ENCODE measurements at regions not wholly inside any gene's neighbourhood (a gene's known extent, or its start where the extent isn't known, plus 50 kb on each side); places are given as distances from the start of the nearest gene placed in this dataset.

- TF ChIP-seq, protein P1, sequence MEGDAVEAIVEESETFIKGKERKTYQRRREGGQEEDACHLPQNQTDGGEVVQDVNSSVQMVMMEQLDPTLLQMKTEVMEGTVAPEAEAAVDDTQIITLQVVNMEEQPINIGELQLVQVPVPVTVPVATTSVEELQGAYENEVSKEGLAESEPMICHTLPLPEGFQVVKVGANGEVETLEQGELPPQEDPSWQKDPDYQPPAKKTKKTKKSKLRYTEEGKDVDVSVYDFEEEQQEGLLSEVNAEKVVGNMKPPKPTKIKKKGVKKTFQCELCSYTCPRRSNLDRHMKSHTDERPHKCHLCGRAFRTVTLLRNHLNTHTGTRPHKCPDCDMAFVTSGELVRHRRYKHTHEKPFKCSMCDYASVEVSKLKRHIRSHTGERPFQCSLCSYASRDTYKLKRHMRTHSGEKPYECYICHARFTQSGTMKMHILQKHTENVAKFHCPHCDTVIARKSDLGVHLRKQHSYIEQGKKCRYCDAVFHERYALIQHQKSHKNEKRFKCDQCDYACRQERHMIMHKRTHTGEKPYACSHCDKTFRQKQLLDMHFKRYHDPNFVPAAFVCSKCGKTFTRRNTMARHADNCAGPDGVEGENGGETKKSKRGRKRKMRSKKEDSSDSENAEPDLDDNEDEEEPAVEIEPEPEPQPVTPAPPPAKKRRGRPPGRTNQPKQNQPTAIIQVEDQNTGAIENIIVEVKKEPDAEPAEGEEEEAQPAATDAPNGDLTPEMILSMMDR (IDR thresholded peaks at IDR 0.05; ENCODE audit: low read depth, low read length), result no peak
- no peak for TF ChIP-seq EZH2phosphoT487 (IDR thresholded peaks at IDR 0.05; ENCODE audit: low read depth)
Observed at GRCh38 chr3:14600856-14601610, 50.5 kb upstream of the CCDC174 start.
